ENCODE measurements at regions not wholly inside any gene's neighbourhood (a gene's known extent, or its start where the extent isn't known, plus 50 kb on each side); places are given as distances from the start of the nearest gene placed in this dataset.
"Not testable (repeated sequence)": the region's sequence is repeated elsewhere in the genome, so short reads cannot be mapped to it uniquely, and the experiment has no call there.

- Histone ChIP-seq H3K4me1 (ENCODE audit: insufficient read depth, low read length) (no peaks in the 10 kb centered on the region), H3K4me3 (ENCODE audit: low read length) (no peak overlapping the region), H3K36me3 (ENCODE audit: insufficient read depth, low read length) (no peaks in the 10 kb centered on the region), H3K9me3 (ENCODE audit: control insufficient read depth in 1 of 2, insufficient read depth in 1 of 2, low read length in 2 of 2) (peaks cover 0 to 4% of the 10 kb centered on the region in 2 experiments), H3K27me3 (ENCODE audit: control insufficient read depth in 1 of 2, insufficient read depth in 2 of 2, low read length in 2 of 2) (no peaks in the 10 kb centered on the region), H3K27ac (ENCODE audit: low read depth in 1 of 2, low read length in 2 of 2) (no peak overlapping the region)
- ChIA-PET POLR2A (no interaction called here), CTCF (interaction anchor here (0.7 kb wide), 1 partner anchor 1374 kb away, joined by 3 read pairs; no protein-coding TSS in a partner anchor)
- Mint-ChIP-seq H3K27me3 (peaks cover 12% of the 10 kb centered on the region), H3K9me3 (peaks cover 9% of the 10 kb centered on the region), H3K4me1 (ENCODE audit: low read depth) (no peaks in the 10 kb centered on the region), H3K4me3 (no peak overlapping the region), H3K27ac (no peak overlapping the region), H3K36me3 (ENCODE audit: low read depth) (no peaks in the 10 kb centered on the region)
- intact Hi-C loops (cut with DNase I, micrococcal nuclease) = no loop called here
- TF ChIP-seq CTCF (IDR thresholded peaks at IDR 0.05) = no peak
- no peak for DNase-seq
- ATAC-seq (ENCODE audit: poor library complexity) = no peak
These were observed 176.5 kb upstream of the KCNMB2 start for GRCh38 chr3:178359728-178360127.

GRCh38 chr3:178363048-178363447 is 173.2 kb upstream of the KCNMB2 start:
- H3K36me3 Mint-ChIP-seq (ENCODE audit: low read depth); ATAC-seq (ENCODE audit: poor library complexity); H3K9me3 ChIP-seq (ENCODE audit: control insufficient read depth in 1 of 2, insufficient read depth in 1 of 2, low read length in 2 of 2); H3K4me1 Mint-ChIP-seq (ENCODE audit: low read depth); H3K27me3 ChIP-seq (ENCODE audit: control insufficient read depth in 1 of 2, insufficient read depth in 2 of 2, low read length in 2 of 2); POLR2A ChIA-PET; H3K27ac Mint-ChIP-seq; H3K27ac ChIP-seq (ENCODE audit: low read depth in 1 of 2, low read length in 2 of 2); intact Hi-C loops (cut with DNase I, micrococcal nuclease); DNase-seq; H3K4me3 Mint-ChIP-seq; H3K4me3 ChIP-seq (ENCODE audit: low read length); H3K4me1 ChIP-seq (ENCODE audit: insufficient read depth, low read length); H3K36me3 ChIP-seq (ENCODE audit: insufficient read depth, low read length); CTCF ChIA-PET: not testable (repeated sequence)
- Mint-ChIP-seq H3K27me3 (peaks cover 30% of the 10 kb centered on the region), H3K9me3 (peaks cover 13% of the 10 kb centered on the region)

- Mint-ChIP-seq H3K27me3 (peaks cover 29% of the 10 kb centered on the region), H3K4me3 (no peak overlapping the region), H3K27ac (no peak overlapping the region), H3K4me1 (ENCODE audit: low read depth) (no peaks in the 10 kb centered on the region), H3K9me3 (peaks cover 7% of the 10 kb centered on the region), H3K36me3 (ENCODE audit: low read depth) (no peaks in the 10 kb centered on the region)
- H3K27me3 ChIP-seq (ENCODE audit: control insufficient read depth in 1 of 2, insufficient read depth in 2 of 2, low read length in 2 of 2) = no peaks in the 10 kb centered on the region
- DNase-seq = no peak
- ChIA-PET CTCF (interaction anchor here (0.9 kb wide), 1 partner anchor 10 kb away, joined by 3 read pairs; no protein-coding TSS in a partner anchor), POLR2A (no interaction called here)
- H3K36me3 ChIP-seq (ENCODE audit: insufficient read depth, low read length) = no peaks in the 10 kb centered on the region
- H3K27ac ChIP-seq (ENCODE audit: low read depth in 1 of 2, low read length in 2 of 2) = no peak overlapping the region
- no peak for ATAC-seq (ENCODE audit: poor library complexity)
- H3K4me3 ChIP-seq (ENCODE audit: low read length) = no peak overlapping the region
- no peaks in the 10 kb centered on the region for H3K4me1 ChIP-seq (ENCODE audit: insufficient read depth, low read length)
- intact Hi-C loops (cut with DNase I, micrococcal nuclease) = no loop called here
- H3K9me3 ChIP-seq (ENCODE audit: control insufficient read depth in 1 of 2, insufficient read depth in 1 of 2, low read length in 2 of 2) = peaks cover 0 to 4% of the 10 kb centered on the region in 2 experiments
- TF ChIP-seq CTCF (IDR thresholded peaks at IDR 0.05) = no peak
These were observed 168.2 kb upstream of the KCNMB2 start for GRCh38 chr3:178367817-178368617.
